ENCODE measurements at regions not wholly inside any gene's neighbourhood (a gene's known extent, or its start where the extent isn't known, plus 50 kb on each side); places are given as distances from the start of the nearest gene placed in this dataset.

- H2BK5ac ChIP-seq (ENCODE audit: low read depth, low read length): no peak overlapping the region
- no peak overlapping the region for H3K4ac ChIP-seq (replicated peaks; ENCODE audit: insufficient read length, low read depth, low read length)
- no peaks in the 10 kb centered on the region; a peak in 1 of 7 replicates for H3K4me1 ChIP-seq (replicated peaks in 1 of 4; ENCODE audit: control insufficient read depth in 3 of 4, insufficient read depth in 4 of 4, low read length in 3 of 4)
- H2BK12ac ChIP-seq (ENCODE audit: low read depth, low read length): no peak overlapping the region
- H2BK120ac ChIP-seq (replicated peaks; ENCODE audit: low read depth, low read length): no peak overlapping the region
- H4K91ac ChIP-seq (replicated peaks; ENCODE audit: insufficient read length, low read length): no peak overlapping the region
- H3K14ac ChIP-seq (ENCODE audit: insufficient read length): no peak overlapping the region
- no peak for FAIRE-seq
- no peak overlapping the region for H3K23ac ChIP-seq (ENCODE audit: insufficient read length)
- no peaks in the 10 kb centered on the region; the same call in 1 of the 2 replicates for H3K23me2 ChIP-seq (ENCODE audit: low read depth, low read length)
- no peak overlapping the region for H4K8ac ChIP-seq (ENCODE audit: extremely low read depth, insufficient read depth, low read length)
- H3K56ac ChIP-seq (replicated peaks; ENCODE audit: insufficient read length, low read depth, low read length): no peak overlapping the region
- H3K9me3 ChIP-seq (ENCODE audit: insufficient read depth in 2 of 2, low read depth in 1 of 2, low read length in 1 of 2): no peaks in the 10 kb centered on the region
- H3K79me2 ChIP-seq (ENCODE audit: control insufficient read depth in 1 of 2, insufficient read depth in 2 of 2, low read length in 2 of 2): no peaks in the 10 kb centered on the region
- H3K79me1 ChIP-seq (ENCODE audit: low read depth, low read length): no peaks in the 10 kb centered on the region
- no peak overlapping the region for H2BK15ac ChIP-seq (ENCODE audit: low read length)
- no peaks in the 10 kb centered on the region for H3K27me3 ChIP-seq (replicated peaks in 1 of 4; ENCODE audit: control insufficient read depth in 3 of 4, extremely low read depth in 1 of 4, insufficient read depth in 3 of 4, low read length in 3 of 4)
- H2BK20ac ChIP-seq (ENCODE audit: low read length): no peak overlapping the region
- H4K5ac ChIP-seq (ENCODE audit: insufficient read length, low read depth, low read length): no peak overlapping the region
- ChIA-PET CTCF (ENCODE audit: partially characterized antibody) (interaction anchor here (0.7 kb wide), 1 partner anchor 873 kb away, joined by 3 read pairs; no protein-coding TSS in a partner anchor), POLR2A (ENCODE audit: partially characterized antibody) (no interaction called here)
- no peak overlapping the region for H3K27ac ChIP-seq (ENCODE audit: low read depth, low read length)
- no peak overlapping the region for H2AK5ac ChIP-seq (ENCODE audit: low read depth, low read length)
- no peak overlapping the region for H3K4me3 ChIP-seq (ENCODE audit: extremely low read depth in 1 of 4, insufficient read depth in 2 of 4, low read depth in 3 of 4, low read length in 4 of 4)
- no peak overlapping the region for H2AFZ ChIP-seq (ENCODE audit: low read length)
- H3K9ac ChIP-seq (replicated peaks in 1 of 4; ENCODE audit: extremely low read depth in 1 of 4, low read depth in 3 of 4, low read length in 3 of 4): no peak overlapping the region
- H3K4me2 ChIP-seq (ENCODE audit: insufficient read depth in 1 of 2, low read depth in 2 of 2, low read length in 2 of 2): no peak overlapping the region
- no peak overlapping the region for H3K18ac ChIP-seq (ENCODE audit: extremely low read depth, low read length)
- H4K20me1 ChIP-seq (replicated peaks in 1 of 2; ENCODE audit: control insufficient read depth in 1 of 2, insufficient read depth in 2 of 2, low read length in 2 of 2): no peaks in the 10 kb centered on the region
- no peaks in the 10 kb centered on the region for H3K36me3 ChIP-seq (ENCODE audit: control insufficient read depth in 2 of 4, insufficient read depth in 4 of 4, low read length in 3 of 4)
- WGBS, 2 experiments (ENCODE audit: extremely low coverage in 1 of 2, insufficient coverage in 1 of 2, insufficient read length in 1 of 2, insufficient replicate concordance in 2 of 2, low coverage in 1 of 2, low lambda C conversion rate in 2 of 2, missing lambda C conversion rate in 1 of 2): 94% methylated on average over 6 of the region's 6 CpGs; no CpG with 5 or more reads in 1 of the 2 experiments
- DNase-seq (ENCODE audit: low read depth in 1 of 2, low spot score in 2 of 2): no peak
- TF ChIP-seq RFX5 (IDR thresholded peaks at IDR 0.05; ENCODE audit: borderline replicate concordance, low read depth, low read length) (no peak), BRCA1 (IDR thresholded peaks at IDR 0.05; ENCODE audit: low read depth, low read length) (no peak), SIRT6 (IDR thresholded peaks at IDR 0.05; ENCODE audit: low read length) (no peak), NRF1 (IDR thresholded peaks at IDR 0.05; ENCODE audit: low read depth, low read length) (no peak), YY1 (IDR thresholded peaks at IDR 0.05; ENCODE audit: low read depth, low read length) (no peak), SIX5 (IDR thresholded peaks at IDR 0.05; ENCODE audit: low read depth, low read length) (no peak), RBBP5 (IDR thresholded peaks at IDR 0.05; ENCODE audit: borderline replicate concordance, low read depth, low read length) (no peak), CREB1 (IDR thresholded peaks at IDR 0.05) (no peak), CEBPB (IDR thresholded peaks at IDR 0.05; ENCODE audit: low read depth, low read length) (no peak), BACH1 (IDR thresholded peaks at IDR 0.05; ENCODE audit: low read length) (no peak), HDAC6 (IDR thresholded peaks at IDR 0.05; ENCODE audit: low read depth, low read length) (no peak), POLR2AphosphoS5 (IDR thresholded peaks at IDR 0.05; ENCODE audit: low read depth, low read length) (no peak), ASH2L (IDR thresholded peaks at IDR 0.05; ENCODE audit: low read length) (no peak), USF2 (IDR thresholded peaks at IDR 0.05; ENCODE audit: low read length) (no peak), BCL11A (IDR thresholded peaks at IDR 0.05; ENCODE audit: low read depth in 2 of 2, low read length in 2 of 2) (no peak), KDM1A (IDR thresholded peaks at IDR 0.05; ENCODE audit: borderline replicate concordance, low read length) (no peak)
Measured at GRCh38 chr19:31910224-31910623, 435.2 kb upstream of the ZNF507 start.
